ENCODE measurements at regions not wholly inside any gene's neighbourhood (a gene's known extent, or its start where the extent isn't known, plus 50 kb on each side); places are given as distances from the start of the nearest gene placed in this dataset.

DNA sequence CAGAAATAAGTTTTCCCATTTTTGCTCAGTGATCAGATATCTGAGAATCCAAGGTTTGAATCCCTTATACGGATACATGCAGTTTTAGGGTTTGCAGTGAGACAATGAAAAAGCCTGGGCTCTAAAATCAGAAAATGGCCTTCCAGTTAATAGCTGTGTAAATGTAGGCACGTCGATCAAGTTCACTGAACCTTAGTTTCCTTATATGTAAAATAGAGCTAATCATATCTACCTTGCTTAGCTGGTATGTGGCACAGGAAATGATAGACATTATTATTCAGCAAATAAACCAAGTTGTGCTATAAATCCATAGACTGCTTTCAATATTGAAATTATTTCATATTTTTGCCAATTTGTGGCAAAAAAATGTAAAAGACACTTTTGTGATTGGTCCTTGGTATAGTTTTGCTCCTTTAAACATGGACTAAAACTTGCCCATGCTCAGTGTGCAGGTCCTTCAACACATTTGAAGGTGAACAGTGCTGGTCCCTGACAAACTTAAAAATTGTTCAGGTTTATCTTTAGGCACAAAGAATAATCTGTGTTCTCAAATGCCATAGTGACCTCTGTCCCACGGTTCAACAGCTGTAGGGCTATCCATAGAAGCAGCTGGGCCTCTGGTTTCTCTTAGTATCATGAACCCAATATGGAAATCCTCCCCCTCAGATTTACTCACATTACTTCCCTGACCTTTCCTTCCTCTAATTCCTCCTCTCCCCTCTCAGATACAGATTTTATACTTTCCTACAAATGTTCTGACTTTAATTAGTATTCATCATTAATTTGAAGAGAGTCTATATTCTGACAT lies 51.0 kb downstream of the CCDC54 start:
- DNase-seq (ENCODE audit: low spot score) = no peak

DNA sequence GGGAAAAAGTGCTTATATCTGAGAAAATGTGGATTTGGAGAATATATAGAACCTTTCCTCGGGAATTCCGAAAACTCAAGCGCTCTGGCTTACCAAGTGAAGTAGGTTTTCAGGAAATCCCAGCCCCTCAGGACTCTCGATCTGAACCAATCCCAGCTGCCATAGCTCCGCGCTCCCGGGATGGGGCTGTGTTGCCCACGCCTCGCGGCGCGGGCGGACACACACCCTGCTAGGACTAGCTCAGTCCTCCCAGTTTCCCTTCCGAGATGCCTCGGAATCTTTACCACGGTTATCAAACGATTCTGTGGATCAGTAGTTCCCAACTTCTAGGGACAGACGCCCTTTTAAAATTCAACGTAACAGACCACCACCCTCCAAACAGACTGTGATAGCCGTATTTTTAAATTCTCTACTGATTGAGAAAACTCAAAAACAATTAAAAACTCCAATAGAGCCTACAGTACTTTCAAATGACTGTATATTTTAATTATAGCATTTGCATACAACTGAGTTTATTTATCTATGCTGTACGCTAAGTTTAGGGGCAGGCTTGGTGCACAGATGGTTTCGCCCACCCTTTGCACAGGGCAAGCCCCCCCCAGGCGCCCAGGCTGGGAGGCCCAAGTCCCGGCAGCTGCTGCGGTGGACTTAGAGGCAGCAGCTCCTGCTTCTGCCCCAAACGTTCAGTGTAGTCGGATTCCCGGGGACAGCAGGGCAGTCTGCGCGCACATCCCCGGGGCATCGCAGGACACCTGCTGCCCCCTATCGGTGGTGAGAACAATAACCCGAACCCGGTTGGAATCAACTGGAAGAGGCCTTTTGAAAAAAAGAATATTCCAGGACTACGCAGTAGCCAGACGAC lies 52.3 kb downstream of the CCDC54 start:
- peak; percentile 75 for DNase-seq (ENCODE audit: low spot score)

DNA sequence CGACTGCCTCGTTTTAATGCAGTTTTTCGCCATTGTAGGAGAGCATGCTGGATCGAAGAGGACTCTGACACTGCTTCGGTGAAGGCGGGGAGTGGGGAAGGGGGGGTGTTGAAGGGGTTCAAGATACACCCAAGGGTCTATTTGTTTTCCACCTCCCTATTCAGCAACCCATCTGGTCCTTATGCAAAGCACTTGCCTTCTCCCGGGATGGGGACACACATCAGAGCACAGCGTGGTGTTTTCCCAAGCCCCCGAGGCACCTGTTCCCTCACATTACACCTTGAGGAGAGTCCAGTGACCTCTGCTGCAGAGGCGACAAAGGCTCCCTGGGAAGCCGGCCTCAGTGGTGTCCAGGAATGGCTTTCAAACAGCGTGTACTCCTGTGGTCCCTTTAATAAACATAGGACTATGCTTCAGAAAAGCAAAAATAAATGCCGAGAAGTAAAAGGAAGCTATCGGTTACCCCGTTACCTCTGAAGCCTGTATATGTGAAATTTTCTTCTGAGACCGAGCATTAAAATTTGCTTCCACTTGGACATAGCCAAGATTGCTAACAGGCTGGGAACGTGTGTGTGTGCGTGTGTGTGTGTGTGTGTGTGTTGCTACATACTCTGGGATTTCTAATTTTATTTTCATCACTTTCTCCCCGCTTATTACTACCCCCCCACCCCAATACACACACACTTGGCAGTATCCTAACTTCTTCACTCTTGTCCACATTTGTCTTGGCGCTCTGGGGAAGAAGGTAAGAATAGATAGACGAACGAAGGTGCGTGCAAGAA lies 53.2 kb downstream of the CCDC54 start:
- no peak for DNase-seq (ENCODE audit: low spot score)

DNA sequence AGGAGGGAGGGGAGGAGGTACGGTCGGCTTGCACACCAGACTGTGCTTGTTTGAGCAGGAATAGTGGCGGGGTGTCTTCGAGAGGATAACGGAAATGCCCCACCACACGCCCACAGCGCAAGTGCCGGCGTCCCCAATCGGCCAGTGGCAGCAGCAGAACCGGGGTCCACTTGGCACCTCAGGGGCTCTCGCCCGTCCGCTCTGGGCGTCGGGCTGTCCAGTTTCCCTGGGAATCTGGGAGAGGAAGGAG lies 53.7 kb downstream of the CCDC54 start:
- no peak for DNase-seq (ENCODE audit: low spot score)

DNA sequence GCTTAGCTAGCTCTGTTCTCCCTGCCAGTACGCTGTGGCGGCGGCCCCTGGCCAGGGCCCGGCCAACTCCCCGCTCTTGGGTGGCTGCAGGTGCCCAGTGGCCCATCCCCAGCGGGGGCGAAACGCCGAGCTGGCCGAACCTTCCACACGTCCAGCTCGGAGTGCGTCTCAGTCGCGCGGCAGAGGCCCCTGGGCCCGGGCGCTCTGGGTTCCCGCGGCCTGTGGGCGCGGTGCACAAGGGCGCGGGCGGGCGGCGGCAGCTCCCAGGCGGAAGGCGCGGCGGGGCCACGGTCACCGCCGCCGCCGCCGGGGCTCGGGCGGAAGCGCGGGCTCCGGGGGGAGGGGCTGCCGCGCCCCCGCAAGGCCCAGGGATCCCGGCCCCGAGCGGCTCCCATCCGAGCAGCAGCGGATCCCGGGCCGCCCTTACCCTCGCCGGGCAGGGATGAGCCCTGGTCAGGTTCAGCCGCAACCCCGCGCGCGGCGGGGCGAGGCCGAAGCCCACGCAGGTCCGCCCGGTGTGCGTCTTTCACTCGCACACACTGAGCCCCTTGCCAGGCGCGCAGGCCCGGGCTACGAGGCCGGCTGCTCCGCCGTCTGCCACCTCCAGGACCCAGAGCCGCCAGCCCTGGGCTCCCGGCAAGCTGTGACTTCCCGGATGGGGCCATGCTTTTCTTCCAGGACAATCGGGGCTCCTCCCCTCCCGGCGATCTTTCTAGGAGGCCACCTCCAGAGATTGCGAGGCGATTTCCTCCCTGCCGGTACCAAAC lies 54.2 kb downstream of the CCDC54 start:
- DNase-seq (ENCODE audit: low spot score) = peak; percentile 86

DNA sequence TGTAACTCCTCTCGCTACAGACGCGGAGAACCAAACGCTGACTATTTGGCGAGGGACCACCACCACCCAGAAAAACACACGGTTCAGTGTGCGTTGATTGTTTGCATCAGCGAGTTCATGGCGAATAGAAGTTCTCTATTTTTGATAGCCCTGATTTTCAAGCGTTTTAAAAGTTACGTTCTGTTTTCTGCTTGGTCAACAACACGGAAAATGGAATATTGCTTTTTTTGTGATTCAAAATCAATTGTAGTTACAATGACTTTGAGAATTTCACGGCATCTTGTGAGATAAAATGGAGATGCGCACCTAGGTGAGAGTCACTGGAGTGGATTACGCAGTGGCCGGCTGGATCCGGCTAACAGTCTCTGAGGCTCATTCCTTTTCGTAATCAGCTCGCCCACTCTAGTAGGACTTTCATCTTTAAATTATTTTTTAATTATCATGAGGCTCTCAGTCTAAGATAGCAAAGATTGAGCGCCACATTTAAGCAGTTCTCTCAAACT lies 54.8 kb downstream of the CCDC54 start:
- DNase-seq (ENCODE audit: low spot score) = no peak

DNA sequence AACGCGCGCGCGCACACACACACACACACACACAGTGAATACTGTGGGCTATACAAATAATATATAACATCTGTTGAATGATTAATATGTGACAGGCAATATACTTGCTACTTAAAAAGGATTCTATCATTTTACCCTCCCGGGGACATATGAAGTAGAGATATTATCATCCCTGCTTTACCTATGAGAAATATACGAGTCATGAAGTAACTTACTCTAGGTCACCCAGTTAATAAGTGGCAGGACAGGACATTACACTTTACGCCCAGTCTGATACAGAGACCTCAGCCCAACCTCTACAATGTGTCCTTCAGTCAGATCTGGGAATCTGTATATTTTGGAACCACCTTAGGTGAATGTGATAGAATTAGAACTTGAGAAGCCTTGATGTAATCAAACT lies 55.4 kb downstream of the CCDC54 start:
- no peak for DNase-seq (ENCODE audit: low spot score)

DNA sequence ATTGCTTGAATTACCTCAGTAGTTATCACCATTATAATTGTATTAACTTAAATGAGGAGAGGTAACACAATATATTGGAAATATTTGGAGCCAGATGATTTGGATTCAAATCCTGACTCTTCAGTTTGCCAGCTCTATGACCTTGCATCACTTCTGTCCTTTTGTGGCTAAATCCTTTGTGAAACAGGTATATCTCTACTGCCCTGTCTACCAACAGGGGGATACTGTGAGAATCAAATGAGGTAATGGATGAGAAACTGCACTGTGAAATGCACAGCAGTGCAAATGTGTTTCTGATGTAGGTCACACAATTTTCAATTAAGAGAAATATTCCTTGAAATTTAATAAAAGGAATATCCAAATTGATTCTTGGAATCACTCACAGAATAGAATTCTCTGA lies 58.8 kb downstream of the CCDC54 start:
- DNase-seq (ENCODE audit: low spot score) = no peak

DNA sequence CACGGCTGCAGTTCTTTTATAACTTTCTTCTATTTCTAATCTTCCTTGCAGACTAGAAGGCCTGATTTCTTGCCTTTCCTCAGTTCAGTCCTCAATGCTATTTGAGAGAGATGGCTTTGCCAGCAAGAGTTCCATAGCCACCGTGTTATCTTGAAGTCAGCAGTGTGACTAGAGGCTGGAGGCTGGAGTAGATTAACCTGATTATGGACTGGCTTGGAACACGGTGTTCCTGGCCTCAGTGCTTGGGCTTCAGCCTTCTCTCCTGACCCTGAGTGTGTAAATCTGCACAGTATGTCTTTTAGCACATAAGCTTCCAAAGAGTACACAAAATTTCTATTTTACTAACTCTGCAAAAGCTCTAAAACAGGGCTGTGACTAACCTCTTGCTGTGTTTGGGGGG lies 61.4 kb downstream of the CCDC54 start:
- no peak for DNase-seq (ENCODE audit: low spot score)

DNA sequence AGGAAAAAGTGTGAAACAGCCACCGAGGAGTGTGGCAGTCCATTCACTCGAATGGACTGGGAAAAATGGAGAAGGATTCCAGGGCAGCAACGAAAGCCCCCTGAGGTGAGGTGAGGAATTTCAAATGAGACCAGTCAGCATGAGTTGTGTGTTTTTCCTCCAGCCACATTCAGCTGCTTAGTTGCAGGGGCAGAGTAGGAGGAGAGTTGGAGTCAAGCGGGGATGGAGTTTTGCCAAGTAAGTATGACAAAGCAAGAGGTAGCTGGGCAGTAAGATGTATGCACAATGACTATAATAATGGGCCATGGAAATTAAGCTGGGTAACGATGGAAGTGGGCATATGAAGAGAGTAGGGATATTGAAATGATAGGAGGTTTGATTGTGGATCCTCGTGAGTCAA lies 64.4 kb downstream of the CCDC54 start:
- DNase-seq (ENCODE audit: low spot score) = no peak

DNA sequence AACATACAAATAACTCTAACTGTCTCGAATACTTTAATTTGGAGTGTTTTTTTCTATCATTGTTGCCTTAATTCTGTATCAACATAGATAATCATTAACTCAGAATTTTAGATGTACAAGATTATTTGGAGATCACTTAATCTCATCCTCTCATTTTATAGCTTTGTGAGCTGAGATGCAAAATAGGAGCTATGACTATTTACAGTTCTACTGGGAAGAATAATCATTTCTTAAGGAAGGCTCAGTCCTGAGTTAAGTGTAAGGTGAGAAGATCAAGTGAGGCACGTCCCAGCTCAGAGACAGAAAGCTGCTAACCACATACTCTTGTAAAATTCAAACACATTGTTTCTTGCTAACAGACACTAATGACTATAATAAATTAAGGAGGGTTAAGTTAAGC lies 66.2 kb downstream of the CCDC54 start:
- no peak for DNase-seq (ENCODE audit: low spot score)

DNA sequence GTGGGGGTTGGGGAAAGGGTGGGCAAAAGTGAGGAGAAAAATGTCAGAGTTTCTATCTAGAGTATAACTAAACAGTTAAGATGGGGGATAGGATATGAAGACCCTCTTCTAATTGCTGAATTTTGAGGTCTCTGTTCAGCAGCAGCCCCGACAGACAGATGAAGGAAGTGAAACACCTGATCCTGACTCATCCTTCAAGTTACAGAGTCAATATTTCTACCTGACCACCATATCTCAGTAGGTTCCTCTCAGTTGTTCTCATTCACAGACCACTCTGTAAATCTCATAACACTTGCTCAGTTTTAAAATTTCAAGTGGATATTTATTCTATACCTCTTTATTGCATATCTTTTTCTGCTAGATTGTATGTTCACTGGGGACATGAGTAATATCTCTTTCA lies 69.5 kb downstream of the CCDC54 start:
- DNase-seq (ENCODE audit: low spot score) = no peak

DNA sequence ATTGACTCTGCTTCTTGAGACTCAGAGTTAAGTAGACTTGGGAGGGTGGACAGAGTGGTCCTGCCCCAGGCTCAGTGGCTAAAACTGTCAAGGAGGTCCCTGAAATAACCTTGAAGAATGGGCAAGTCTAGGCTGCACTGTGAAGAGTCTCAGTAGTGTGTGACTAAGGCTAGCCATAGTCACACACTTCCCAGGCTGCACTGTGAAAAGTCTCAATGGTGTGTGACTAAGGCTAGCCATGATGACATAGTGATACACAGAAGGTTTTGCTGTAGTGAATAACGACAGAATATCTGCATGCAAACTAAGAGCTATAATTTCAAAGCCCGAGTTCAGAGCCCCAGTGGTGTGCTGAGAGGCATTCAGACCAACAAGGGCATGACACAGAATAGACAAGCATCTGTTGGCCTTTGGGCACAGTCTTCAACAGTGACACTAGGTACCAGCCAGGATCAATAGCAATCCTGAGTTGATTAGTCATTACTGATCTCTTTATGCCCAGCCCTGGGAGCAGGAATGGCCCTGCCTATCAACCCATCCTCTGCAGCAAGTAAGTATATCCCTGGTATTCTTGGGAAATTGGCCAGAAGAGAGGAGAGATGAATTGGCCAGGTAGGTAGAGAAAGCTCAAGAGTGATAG lies 72.4 kb upstream of the BBX start:
- DNase-seq (ENCODE audit: low spot score) = no peak

DNA sequence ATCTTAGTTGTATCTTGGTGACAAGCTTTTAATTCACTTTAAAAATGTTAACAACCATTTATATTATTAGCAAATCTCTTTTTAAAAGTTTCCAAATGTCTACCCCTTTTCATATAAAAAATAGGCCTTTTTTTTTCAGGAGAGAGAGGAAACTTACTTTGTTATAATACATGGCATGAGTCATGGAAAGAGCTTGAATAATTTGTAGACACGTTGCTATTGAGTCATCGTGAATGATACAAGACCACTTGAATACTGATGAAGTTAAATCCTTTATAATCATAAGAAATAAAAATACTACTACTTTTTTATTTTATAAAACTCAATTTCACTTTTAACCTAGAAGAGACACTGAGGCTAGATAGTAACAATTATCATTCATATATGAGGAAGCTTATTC lies 70.3 kb upstream of the BBX start:
- DNase-seq (ENCODE audit: low spot score) = no peak

DNA sequence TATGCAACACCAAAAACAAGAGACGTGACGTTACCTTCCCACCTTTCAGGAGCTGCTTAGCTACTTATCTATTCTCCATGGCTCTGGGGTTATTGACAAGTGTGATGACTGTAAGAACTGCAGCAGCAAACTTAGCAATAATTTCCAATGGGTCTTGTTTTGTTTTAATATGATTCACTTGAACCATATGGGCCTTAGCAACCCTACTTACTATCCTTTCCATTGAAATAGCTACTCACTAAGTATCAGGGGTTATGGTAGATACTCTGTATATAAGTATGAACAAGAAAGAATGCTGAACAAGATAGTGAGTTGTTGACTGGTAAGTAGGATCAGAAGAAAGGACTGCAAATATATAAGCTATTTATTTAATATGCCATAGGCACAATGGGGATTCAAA lies 69.3 kb upstream of the BBX start:
- no peak for DNase-seq (ENCODE audit: low spot score)

DNA sequence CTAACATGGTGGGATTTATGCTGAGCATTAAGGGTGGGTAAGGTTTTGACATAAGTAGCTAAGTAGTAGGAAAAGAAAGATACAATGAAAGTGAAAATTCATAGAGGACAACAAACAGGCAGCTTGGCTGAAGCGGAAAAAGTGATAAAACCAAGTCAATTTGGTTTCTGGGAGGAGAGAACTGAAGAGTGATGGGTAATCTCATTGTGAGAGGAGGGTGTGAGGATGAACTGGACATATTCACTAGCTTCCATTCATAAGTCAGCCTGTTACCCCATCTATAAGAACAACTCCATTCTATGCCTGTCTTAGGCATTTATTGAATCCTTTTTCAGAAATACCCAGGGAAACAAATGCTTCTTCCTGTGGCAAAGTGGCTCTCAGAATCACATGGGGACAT lies 67.1 kb upstream of the BBX start:
- no peak for DNase-seq (ENCODE audit: low spot score)

DNA sequence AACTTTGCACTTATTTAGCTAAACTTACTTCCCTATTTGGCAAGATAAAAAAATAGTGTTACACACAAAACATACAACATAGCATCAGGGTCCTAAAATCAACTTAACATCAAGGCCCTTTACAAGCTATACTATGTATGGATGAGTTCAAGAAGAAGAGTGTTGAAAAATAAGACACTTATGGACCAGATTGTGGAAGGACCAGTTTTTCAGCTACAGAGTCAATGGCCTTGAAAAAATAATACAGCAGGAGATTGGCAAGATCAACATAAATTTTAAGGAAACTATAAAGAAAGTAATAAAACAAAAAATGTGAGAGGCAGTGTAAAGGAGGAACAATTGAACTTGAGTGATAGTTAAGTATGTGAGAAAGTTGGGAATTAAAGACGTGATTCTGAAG lies 66.3 kb upstream of the BBX start:
- no peak for DNase-seq (ENCODE audit: low spot score)

DNA sequence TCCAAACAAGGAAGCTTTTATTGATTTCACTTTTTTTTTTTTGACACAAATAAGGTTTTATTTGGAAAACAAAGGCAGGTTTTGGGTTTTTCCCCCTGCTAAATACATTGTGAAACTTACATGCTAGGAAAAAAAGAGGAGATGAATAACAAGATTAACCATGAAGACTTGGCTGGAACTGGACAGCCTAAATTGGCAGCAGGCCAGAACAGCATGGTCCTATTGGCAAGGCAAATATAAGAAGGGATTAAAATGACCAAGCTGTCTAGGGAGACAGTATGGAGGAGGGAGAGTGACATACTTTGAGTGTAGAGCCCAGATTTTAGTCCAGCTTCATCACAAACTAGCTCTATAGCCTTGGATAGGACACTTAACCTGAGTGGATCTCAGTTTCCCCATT lies 63.9 kb upstream of the BBX start:
- DNase-seq (ENCODE audit: low spot score) = no peak

DNA sequence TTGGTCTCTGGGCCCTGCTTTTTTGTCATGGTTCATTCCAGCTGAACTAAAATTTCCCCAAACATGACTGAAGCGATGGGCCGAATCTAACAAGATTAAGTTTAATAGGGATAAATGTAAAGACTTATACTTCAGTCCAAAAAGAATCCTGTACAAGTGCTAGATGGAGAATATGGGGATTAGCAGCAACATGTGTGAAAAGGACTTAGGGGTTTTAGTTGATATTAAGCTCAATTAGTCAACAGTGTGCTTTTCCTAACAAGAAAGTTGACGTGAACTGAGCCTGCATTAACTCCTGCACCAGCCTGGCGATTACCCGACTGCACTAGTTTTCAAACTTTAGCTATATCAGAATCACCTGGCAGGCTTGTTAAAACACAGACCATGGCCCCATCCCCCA lies 61.0 kb upstream of the BBX start:
- DNase-seq (ENCODE audit: low spot score) = no peak

DNA sequence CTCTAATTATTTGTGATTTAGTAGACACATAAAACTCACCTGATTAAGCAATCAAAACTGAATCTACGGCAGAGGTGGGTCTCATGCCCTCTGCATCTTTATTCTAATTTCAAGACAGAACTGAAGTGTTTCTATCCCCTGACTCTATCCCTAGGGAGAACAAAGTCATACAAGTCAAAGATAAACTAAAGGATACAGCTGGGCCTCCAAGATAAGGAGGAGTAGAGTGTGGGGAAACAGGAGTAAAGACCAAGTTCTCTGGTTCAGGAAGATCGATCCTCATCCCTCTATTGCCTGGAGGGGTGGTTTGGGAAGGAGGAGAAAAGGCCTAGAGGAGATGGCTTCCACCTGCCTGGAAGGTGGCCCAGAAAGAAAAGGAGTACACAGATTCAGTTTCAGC lies 58.7 kb upstream of the BBX start:
- DNase-seq (ENCODE audit: low spot score) = no peak

DNA sequence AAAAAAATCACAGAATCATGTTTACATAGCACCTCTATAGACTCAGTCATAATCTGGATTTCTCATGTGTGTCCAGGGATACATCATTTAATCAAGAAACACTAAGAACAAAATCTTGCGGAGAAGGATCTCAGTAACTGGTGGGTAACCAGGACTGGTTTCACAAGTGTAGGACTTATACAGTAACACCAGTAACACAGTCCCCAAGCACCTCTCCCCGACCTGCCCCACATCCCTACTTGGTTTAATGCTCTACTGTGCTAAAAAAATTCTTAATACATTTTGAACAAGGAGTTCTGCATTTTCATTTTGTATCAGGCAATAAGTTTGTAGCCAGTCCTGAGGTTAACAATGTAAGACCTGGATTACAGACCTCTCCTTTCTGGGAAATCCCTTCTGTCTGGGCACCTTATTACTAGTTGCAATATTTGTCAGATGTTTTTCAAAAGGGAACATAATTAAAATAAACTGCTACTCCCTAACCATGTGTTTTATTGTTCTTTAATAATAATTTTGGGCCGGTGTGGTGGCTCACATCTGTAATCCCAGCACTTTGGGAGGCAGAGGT lies 57.6 kb upstream of the BBX start:
- no peak for DNase-seq (ENCODE audit: low spot score)

All from left forelimb (tissue), 1 donor.